ENCODE measurements at regions not wholly inside any gene's neighbourhood (a gene's known extent, or its start where the extent isn't known, plus 50 kb on each side); places are given as distances from the start of the nearest gene placed in this dataset.

GRCh38 chr12:98123021-98123461 lies 392.3 kb upstream of the TMPO start:
- no peak for DNase-seq (ENCODE audit: low read depth in 2 of 3, low spot score in 2 of 3)

- DNase-seq (ENCODE audit: low read depth in 2 of 3, low spot score in 2 of 3) = no peak
Observed at GRCh38 chr12:98126637-98127335, 388.6 kb upstream of the TMPO start.

- no peak for DNase-seq (ENCODE audit: low read depth in 2 of 3, low spot score in 2 of 3)
Observed at GRCh38 chr12:98127336-98127679, 388.1 kb upstream of the TMPO start.

- DNase-seq (ENCODE audit: low read depth in 2 of 3, low spot score in 2 of 3) = no peak
Observed at GRCh38 chr12:98127854-98128253, 387.5 kb upstream of the TMPO start.

GRCh38 chr12:98136544-98136943 lies 378.8 kb upstream of the TMPO start:
- DNase-seq (ENCODE audit: low read depth in 2 of 3, low spot score in 2 of 3) = no peak

GRCh38 chr12:98137278-98137677 lies 378.1 kb upstream of the TMPO start:
- DNase-seq (ENCODE audit: low read depth in 2 of 3, low spot score in 2 of 3) = no peak

GRCh38 chr12:98144953-98145352 lies 370.4 kb upstream of the TMPO start:
- DNase-seq (ENCODE audit: low read depth in 2 of 3, low spot score in 2 of 3) = no peak

- no peak for DNase-seq (ENCODE audit: low read depth in 2 of 3, low spot score in 2 of 3)
Observed at GRCh38 chr12:98146043-98146442, 369.3 kb upstream of the TMPO start.

GRCh38 chr12:98146487-98146886 lies 368.9 kb upstream of the TMPO start:
- DNase-seq (ENCODE audit: low read depth in 2 of 3, low spot score in 2 of 3) = no peak

GRCh38 chr12:98149270-98149669 lies 366.1 kb upstream of the TMPO start:
- no peak for DNase-seq (ENCODE audit: low read depth in 2 of 3, low spot score in 2 of 3)

- DNase-seq (ENCODE audit: low read depth in 2 of 3, low spot score in 2 of 3) = no peak
Observed at GRCh38 chr12:98149691-98150210, 365.6 kb upstream of the TMPO start.

- no peak for DNase-seq (ENCODE audit: low read depth in 2 of 3, low spot score in 2 of 3)
Observed at GRCh38 chr12:98151105-98151590, 364.2 kb upstream of the TMPO start.

- no peak for DNase-seq (ENCODE audit: low read depth in 2 of 3, low spot score in 2 of 3)
Observed at GRCh38 chr12:98151984-98152383, 363.4 kb upstream of the TMPO start.

GRCh38 chr12:98154850-98155249 lies 360.5 kb upstream of the TMPO start:
- no peak for DNase-seq (ENCODE audit: low read depth in 2 of 3, low spot score in 2 of 3)

GRCh38 chr12:98156697-98157096 lies 358.7 kb upstream of the TMPO start:
- no peak for DNase-seq (ENCODE audit: low read depth in 2 of 3, low spot score in 2 of 3)

GRCh38 chr12:98162906-98163678 lies 352.3 kb upstream of the TMPO start:
- DNase-seq (ENCODE audit: low read depth in 2 of 3, low spot score in 2 of 3) = no peak

- DNase-seq (ENCODE audit: low read depth in 2 of 3, low spot score in 2 of 3) = no peak
Observed at GRCh38 chr12:98172304-98172703, 343.1 kb upstream of the TMPO start.

- no peak for DNase-seq (ENCODE audit: low read depth in 2 of 3, low spot score in 2 of 3)
Observed at GRCh38 chr12:98172801-98173200, 342.6 kb upstream of the TMPO start.

- no peak for DNase-seq (ENCODE audit: low read depth in 2 of 3, low spot score in 2 of 3)
Observed at GRCh38 chr12:98173773-98174427, 341.5 kb upstream of the TMPO start.

- no peak for DNase-seq (ENCODE audit: low read depth in 2 of 3, low spot score in 2 of 3)
Observed at GRCh38 chr12:98174428-98174809, 341.0 kb upstream of the TMPO start.

- DNase-seq (ENCODE audit: low read depth in 2 of 3, low spot score in 2 of 3) = no peak
Observed at GRCh38 chr12:98178126-98178525, 337.3 kb upstream of the TMPO start.

Measured in hematopoietic multipotent progenitor cell (in vitro differentiated cells).